ENCODE measurements at regions not wholly inside any gene's neighbourhood (a gene's known extent, or its start where the extent isn't known, plus 50 kb on each side); places are given as distances from the start of the nearest gene placed in this dataset.
"Not testable (repeated sequence)": the region's sequence is repeated elsewhere in the genome, so short reads cannot be mapped to it uniquely, and the experiment has no call there.

GRCh38 chr3:135559802-135560201, 405.7 kb upstream of the PPP2R3A start:
- no peak for FAIRE-seq

- no peak for FAIRE-seq
These were observed 404.7 kb upstream of the PPP2R3A start for GRCh38 chr3:135560847-135561246.

- no peak for FAIRE-seq
These were observed 400.8 kb upstream of the PPP2R3A start for GRCh38 chr3:135564696-135565095.

- FAIRE-seq = no peak
These were observed 400.0 kb upstream of the PPP2R3A start for GRCh38 chr3:135565546-135565945.

- FAIRE-seq = no peak
These were observed 398.3 kb upstream of the PPP2R3A start for GRCh38 chr3:135567223-135567622.

GRCh38 chr3:135576751-135577150, 388.8 kb upstream of the PPP2R3A start:
- no peak for FAIRE-seq

- FAIRE-seq = no peak
These were observed 383.7 kb upstream of the PPP2R3A start for GRCh38 chr3:135581806-135582205.

GRCh38 chr3:135582800-135583199, 382.7 kb upstream of the PPP2R3A start:
- FAIRE-seq = no peak

- no peak for FAIRE-seq
These were observed 369.0 kb upstream of the PPP2R3A start for GRCh38 chr3:135596563-135596962.

GRCh38 chr3:135597855-135598254, 367.7 kb upstream of the PPP2R3A start:
- no peak for FAIRE-seq

GRCh38 chr3:135598597-135598996, 366.9 kb upstream of the PPP2R3A start:
- FAIRE-seq = no peak

- FAIRE-seq = not testable (repeated sequence)
These were observed 361.0 kb upstream of the PPP2R3A start for GRCh38 chr3:135604512-135604911.

- FAIRE-seq = no peak
These were observed 347.4 kb upstream of the PPP2R3A start for GRCh38 chr3:135618123-135618522.

- no peak for FAIRE-seq
These were observed 344.2 kb upstream of the PPP2R3A start for GRCh38 chr3:135621184-135621920.

GRCh38 chr3:135622215-135622614, 343.3 kb upstream of the PPP2R3A start:
- no peak for FAIRE-seq

- no peak for FAIRE-seq
These were observed 342.9 kb upstream of the PPP2R3A start for GRCh38 chr3:135622656-135623055.

GRCh38 chr3:135623558-135623957, 342.0 kb upstream of the PPP2R3A start:
- no peak for FAIRE-seq

GRCh38 chr3:135627057-135627456, 338.5 kb upstream of the PPP2R3A start:
- no peak for FAIRE-seq

GRCh38 chr3:135629701-135630408, 335.7 kb upstream of the PPP2R3A start:
- no peak for FAIRE-seq

- FAIRE-seq = no peak
These were observed 332.9 kb upstream of the PPP2R3A start for GRCh38 chr3:135632556-135633065.

- FAIRE-seq = no peak
These were observed 332.4 kb upstream of the PPP2R3A start for GRCh38 chr3:135633078-135633477.

GRCh38 chr3:135636596-135636995, 328.9 kb upstream of the PPP2R3A start:
- no peak for FAIRE-seq

- FAIRE-seq = no peak
These were observed 328.5 kb upstream of the PPP2R3A start for GRCh38 chr3:135637013-135637412.

- no peak for FAIRE-seq
These were observed 323.8 kb upstream of the PPP2R3A start for GRCh38 chr3:135641761-135642160.

All from TTC549 (cell line).